Hematopoietic multipotent progenitor cell (in vitro differentiated cells): ENCODE measurements at regions not wholly inside any gene's neighbourhood (a gene's known extent, or its start where the extent isn't known, plus 50 kb on each side); places are given as distances from the start of the nearest gene placed in this dataset.
A peak's percentile ranks its signal among the peaks of the same experiment; 100 is the strongest.

Source experiments
- DNase-seq, 3 donors: peaks; one replicate each; pipeline ENCODE4 v3.0.0-alpha.2; 2011 to 2015; ENCODE audit warnings: low read depth in 2 of 3, low spot score in 2 of 3

- no peak for DNase-seq
Measured at GRCh38 chr2:183283209-183283608, 159.0 kb downstream of the NUP35 start.

- no peak for DNase-seq
Measured at GRCh38 chr2:183284606-183285005, 160.4 kb downstream of the NUP35 start.

- no peak for DNase-seq
Measured at GRCh38 chr2:183291436-183291835, 167.2 kb downstream of the NUP35 start.

- no peak for DNase-seq
Measured at GRCh38 chr2:183292028-183292427, 167.8 kb downstream of the NUP35 start.

GRCh38 chr2:183339311-183339710 is 215.1 kb downstream of the NUP35 start:
- DNase-seq, result no peak

GRCh38 chr2:183341057-183341456 is 216.8 kb downstream of the NUP35 start:
- no peak for DNase-seq

GRCh38 chr2:183347969-183348368 is 223.7 kb downstream of the NUP35 start:
- no peak for DNase-seq

- DNase-seq, result no peak
Measured at GRCh38 chr2:183348492-183348891, 224.2 kb downstream of the NUP35 start.

GRCh38 chr2:183349091-183349490 is 224.8 kb downstream of the NUP35 start:
- DNase-seq, result no peak

- DNase-seq, result no peak
Measured at GRCh38 chr2:183359867-183360266, 235.6 kb downstream of the NUP35 start.

GRCh38 chr2:183371545-183371944 is 247.3 kb downstream of the NUP35 start:
- DNase-seq, result peak in 2 of 3 donors; percentile 39 to 73

- DNase-seq, result no peak
Measured at GRCh38 chr2:183375821-183376220, 251.6 kb downstream of the NUP35 start.

GRCh38 chr2:183383854-183384253 is 259.6 kb downstream of the NUP35 start:
- no peak for DNase-seq

- no peak for DNase-seq
Measured at GRCh38 chr2:183389546-183390080, 265.4 kb downstream of the NUP35 start.

- DNase-seq, result no peak
Measured at GRCh38 chr2:183390109-183390508, 265.9 kb downstream of the NUP35 start.

GRCh38 chr2:183404392-183404791 is 280.1 kb downstream of the NUP35 start:
- DNase-seq, result no peak

GRCh38 chr2:183408562-183408961 is 284.3 kb downstream of the NUP35 start:
- no peak for DNase-seq

- no peak for DNase-seq
Measured at GRCh38 chr2:183409662-183410061, 285.4 kb downstream of the NUP35 start.

GRCh38 chr2:183416753-183417152 is 292.5 kb downstream of the NUP35 start:
- no peak for DNase-seq

GRCh38 chr2:183426825-183427224 is 302.6 kb downstream of the NUP35 start:
- no peak for DNase-seq

GRCh38 chr2:183427558-183427957 is 303.3 kb downstream of the NUP35 start:
- DNase-seq, result no peak

GRCh38 chr2:183428881-183429280 is 304.6 kb downstream of the NUP35 start:
- no peak for DNase-seq

GRCh38 chr2:183438541-183438940 is 314.3 kb downstream of the NUP35 start:
- DNase-seq, result no peak
